ENCODE measurements at regions not wholly inside any gene's neighbourhood (a gene's known extent, or its start where the extent isn't known, plus 50 kb on each side); places are given as distances from the start of the nearest gene placed in this dataset.
A peak's percentile ranks its signal among the peaks of the same experiment; 100 is the strongest.

DNA sequence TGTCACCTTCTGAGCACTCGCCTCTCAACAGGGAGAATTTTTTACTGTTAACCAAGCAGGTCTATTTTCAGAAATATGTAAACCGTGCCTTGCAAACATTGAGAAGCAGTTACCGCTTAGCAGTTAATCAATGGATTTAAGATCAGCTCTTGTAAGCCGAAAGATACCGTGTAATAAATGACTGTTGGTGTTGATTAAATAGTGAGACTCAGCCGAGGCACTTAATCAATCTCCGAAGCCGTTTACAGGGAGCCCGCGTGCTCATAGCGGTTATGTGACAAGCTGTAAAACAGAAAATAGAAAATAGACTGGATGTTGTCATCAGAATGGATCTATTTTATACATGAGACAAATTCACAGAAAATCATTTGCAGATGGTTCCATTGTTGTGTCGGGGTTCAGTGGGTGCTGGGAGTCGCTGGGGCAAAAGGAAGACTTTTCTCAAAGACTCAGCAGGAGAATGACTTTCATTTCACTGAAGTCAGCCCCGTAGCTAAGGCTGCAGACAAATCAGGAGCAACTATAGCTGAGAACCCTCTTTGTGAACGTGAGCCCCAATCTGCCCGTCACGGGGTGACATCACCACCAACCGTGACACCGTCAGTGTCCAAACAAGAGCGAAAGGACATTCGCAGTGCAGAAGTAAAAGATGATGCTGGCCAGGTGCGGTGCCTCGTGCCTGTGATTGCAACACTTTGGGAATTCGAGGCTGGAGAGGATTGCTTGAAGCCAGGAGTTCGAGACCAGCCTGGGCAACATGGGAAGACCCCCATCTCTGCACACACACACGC, 275.3 kb downstream of the CRLF2 start:
- Mint-ChIP-seq H3K27me3 (peaks cover 20 to 27% (median 26%) of the 10 kb centered on the region in 3 donors), H3K36me3 (peaks cover 0 to 14% of the 10 kb centered on the region in 2 donors), H3K27ac (no peak overlapping the region)

DNA sequence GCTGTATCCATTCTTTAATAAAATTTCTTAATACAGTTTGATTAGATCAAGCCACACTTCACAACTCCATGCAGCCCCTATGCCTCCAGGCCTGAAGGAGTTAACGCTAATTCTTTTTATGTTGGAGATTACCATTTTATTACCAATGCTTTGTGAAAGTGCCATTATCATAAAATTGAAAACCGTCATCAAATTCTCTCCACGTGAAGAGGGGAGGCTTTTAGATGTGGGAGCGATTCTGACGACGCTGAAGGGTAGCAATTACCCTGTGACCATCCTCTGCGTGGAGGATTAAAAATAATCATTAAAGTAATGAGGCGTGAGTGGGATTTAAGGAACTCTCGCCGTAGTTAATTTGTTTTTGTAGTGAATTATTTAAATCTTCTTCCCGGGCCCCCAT, 278.8 kb downstream of the CRLF2 start:
- peaks cover 0 to 5% (median 0%) of the 10 kb centered on the region in 7 donors for H3K9me3 Mint-ChIP-seq

More for the DNA sequence above, 275.3 kb downstream of the CRLF2 start:
- ATAC-seq (ENCODE audit: low read depth in 2 of 2): no peak
- Mint-ChIP-seq H3K9me3 (no peaks in the 10 kb centered on the region), H3K4me3 (no peak overlapping the region), H3K4me1 (peaks cover 0 to 5% (median 2%) of the 10 kb centered on the region in 3 donors)
- DNase-seq: no peak

GRCh38 chrX:928606-929005, 283.8 kb downstream of the CRLF2 start:
- H3K27me3 Mint-ChIP-seq: peaks cover 0 to 7% (median 0%) of the 10 kb centered on the region in 3 donors
- ATAC-seq (ENCODE audit: low read depth in 2 of 2) (no peak), DNase-seq (no peak)
- no peak overlapping the region for H3K27ac Mint-ChIP-seq
- no peaks in the 10 kb centered on the region for H3K36me3 Mint-ChIP-seq
- no peak overlapping the region for H3K4me3 Mint-ChIP-seq
- H3K9me3 Mint-ChIP-seq: peaks cover 0 to 5% (median 0%) of the 10 kb centered on the region in 7 donors
- no peaks in the 10 kb centered on the region for H3K4me1 Mint-ChIP-seq

More for the DNA sequence above, 278.8 kb downstream of the CRLF2 start:
- no peaks in the 10 kb centered on the region for H3K36me3 Mint-ChIP-seq
- peaks cover 0 to 7% (median 0%) of the 10 kb centered on the region in 3 donors for H3K27me3 Mint-ChIP-seq
- H3K4me1 Mint-ChIP-seq: no peaks in the 10 kb centered on the region
- ATAC-seq (ENCODE audit: low read depth in 2 of 2): no peak
- no peak overlapping the region for H3K27ac Mint-ChIP-seq
- no peak overlapping the region for H3K4me3 Mint-ChIP-seq
- DNase-seq: no peak

- peaks cover 0 to 7% (median 0%) of the 10 kb centered on the region in 3 donors for H3K27me3 Mint-ChIP-seq
- ATAC-seq (ENCODE audit: low read depth in 2 of 2): no peak
- H3K36me3 Mint-ChIP-seq: no peaks in the 10 kb centered on the region
- no peak for DNase-seq
- no peak overlapping the region for H3K27ac Mint-ChIP-seq
- no peak overlapping the region for H3K4me3 Mint-ChIP-seq
- H3K4me1 Mint-ChIP-seq: no peaks in the 10 kb centered on the region
- H3K9me3 Mint-ChIP-seq: peaks cover 0 to 5% (median 0%) of the 10 kb centered on the region in 7 donors
Measured at GRCh38 chrX:926991-927390, 285.5 kb downstream of the CRLF2 start.

- no peak for DNase-seq
- ATAC-seq (ENCODE audit: low read depth in 2 of 2): no peak
- H3K27ac Mint-ChIP-seq: no peak overlapping the region
Measured at GRCh38 chrX:926070-926469, 286.4 kb downstream of the CRLF2 start.

DNA sequence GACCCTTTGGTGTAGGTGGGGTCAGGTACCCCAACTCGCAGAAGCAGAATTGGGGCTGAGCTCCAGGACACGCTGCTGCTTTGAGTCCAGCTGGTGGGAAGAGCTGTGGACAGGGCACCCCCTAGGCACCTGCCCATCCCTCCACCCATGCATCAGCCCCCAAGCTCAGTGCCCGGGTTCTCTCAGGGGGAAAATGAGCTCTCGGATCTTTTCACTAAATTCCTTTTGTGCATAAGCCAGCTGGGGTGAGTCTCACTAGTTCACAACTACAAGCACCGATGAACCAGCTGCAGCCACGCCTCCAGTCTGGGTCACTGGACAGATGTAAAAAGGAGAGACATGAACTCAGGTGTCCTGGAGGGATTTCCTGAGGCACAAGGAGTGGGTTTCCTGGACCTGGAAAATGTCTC, 286.8 kb downstream of the CRLF2 start:
- DNase-seq: no peak
- Mint-ChIP-seq H3K27ac (no peak overlapping the region), H3K9me3 (peaks cover 0 to 3% (median 0%) of the 10 kb centered on the region in 7 donors), H3K4me1 (no peaks in the 10 kb centered on the region), H3K4me3 (no peak overlapping the region), H3K27me3 (peaks cover 0 to 7% (median 0%) of the 10 kb centered on the region in 3 donors), H3K36me3 (no peaks in the 10 kb centered on the region)
- ATAC-seq (ENCODE audit: low read depth in 2 of 2): no peak

More at GRCh38 chrX:926070-926469, 286.4 kb downstream of the CRLF2 start:
- H3K36me3 Mint-ChIP-seq: no peaks in the 10 kb centered on the region
- H3K9me3 Mint-ChIP-seq: peaks cover 0 to 4% (median 0%) of the 10 kb centered on the region in 7 donors
- H3K27me3 Mint-ChIP-seq: peaks cover 0 to 7% (median 0%) of the 10 kb centered on the region in 3 donors
- no peaks in the 10 kb centered on the region for H3K4me1 Mint-ChIP-seq
- no peak overlapping the region for H3K4me3 Mint-ChIP-seq

DNA sequence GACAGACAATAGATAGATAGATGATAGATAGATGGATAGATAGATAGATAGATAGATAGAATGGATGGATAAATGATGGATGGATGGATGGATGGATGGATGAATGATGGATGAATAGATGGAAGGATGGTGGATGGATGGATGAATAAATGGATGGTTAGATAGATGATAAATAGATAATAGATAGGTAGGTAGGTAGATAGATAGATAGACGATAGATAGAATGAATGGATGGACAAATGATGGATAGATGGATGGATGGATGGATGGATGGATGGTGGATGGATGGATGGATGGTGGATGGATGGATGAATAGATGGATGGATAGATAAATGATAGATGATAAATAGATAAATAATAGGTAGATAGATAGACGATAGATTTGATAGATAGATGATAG, 287.4 kb downstream of the CRLF2 start:
- no peak overlapping the region for H3K27ac Mint-ChIP-seq
- H3K4me3 Mint-ChIP-seq: no peak overlapping the region
- no peaks in the 10 kb centered on the region for H3K36me3 Mint-ChIP-seq
- peaks cover 0 to 3% (median 0%) of the 10 kb centered on the region in 7 donors for H3K9me3 Mint-ChIP-seq
- peaks cover 0 to 7% (median 0%) of the 10 kb centered on the region in 3 donors for H3K27me3 Mint-ChIP-seq
- ATAC-seq (ENCODE audit: low read depth in 2 of 2) (no peak), DNase-seq (no peak)
- no peaks in the 10 kb centered on the region for H3K4me1 Mint-ChIP-seq

GRCh38 chrX:924017-924416, 288.4 kb downstream of the CRLF2 start:
- Mint-ChIP-seq H3K4me1 (no peaks in the 10 kb centered on the region), H3K27me3 (peaks cover 0 to 3% (median 0%) of the 10 kb centered on the region in 3 donors), H3K27ac (no peak overlapping the region), H3K4me3 (no peak overlapping the region), H3K9me3 (no peaks in the 10 kb centered on the region), H3K36me3 (no peaks in the 10 kb centered on the region)
- DNase-seq: no peak
- ATAC-seq (ENCODE audit: low read depth in 2 of 2): no peak

GRCh38 chrX:920234-920799, 289.7 kb downstream of the SHOX start:
- H3K9me3 Mint-ChIP-seq: no peaks in the 10 kb centered on the region
- H3K27me3 Mint-ChIP-seq: no peaks in the 10 kb centered on the region
- no peaks in the 10 kb centered on the region for H3K36me3 Mint-ChIP-seq
- H3K4me3 Mint-ChIP-seq: no peak overlapping the region
- no peaks in the 10 kb centered on the region for H3K4me1 Mint-ChIP-seq
- no peak for DNase-seq
- no peak for ATAC-seq (ENCODE audit: low read depth in 2 of 2)
- peak overlapping the region in 1 of 6 donors; percentile 39 for H3K27ac Mint-ChIP-seq

DNA sequence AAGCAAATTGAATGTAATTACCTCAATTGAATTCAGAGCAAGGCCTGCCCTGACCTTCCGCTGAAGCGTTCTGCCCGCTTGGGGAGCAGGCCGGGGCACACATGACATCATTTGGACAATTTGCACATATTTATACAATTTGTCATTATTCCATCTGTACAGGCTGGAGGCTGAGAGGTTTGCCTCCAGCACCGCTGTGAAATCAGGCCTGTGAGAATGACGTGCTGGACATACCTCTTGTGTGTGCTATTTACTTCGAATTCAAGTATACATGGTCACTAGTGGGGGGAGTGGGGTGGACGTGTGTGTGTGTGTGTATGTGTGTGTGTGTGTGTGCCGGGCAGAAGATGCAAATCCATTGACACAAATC, 285.6 kb downstream of the SHOX start:
- no peaks in the 10 kb centered on the region for H3K9me3 Mint-ChIP-seq
- H3K4me3 Mint-ChIP-seq: no peak overlapping the region
- no peak overlapping the region for H3K27ac Mint-ChIP-seq
- no peaks in the 10 kb centered on the region for H3K4me1 Mint-ChIP-seq
- peaks cover 0 to 8% (median 4%) of the 10 kb centered on the region in 3 donors for H3K27me3 Mint-ChIP-seq
- H3K36me3 Mint-ChIP-seq: no peaks in the 10 kb centered on the region
- ATAC-seq (ENCODE audit: low read depth in 2 of 2) (no peak), DNase-seq (no peak)

- Mint-ChIP-seq H3K4me3 (no peak overlapping the region), H3K4me1 (no peaks in the 10 kb centered on the region), H3K27ac (peak overlapping the region in 1 of 6 donors; percentile 17), H3K9me3 (no peaks in the 10 kb centered on the region), H3K36me3 (no peaks in the 10 kb centered on the region), H3K27me3 (peaks cover 0 to 8% (median 4%) of the 10 kb centered on the region in 3 donors)
- ATAC-seq (ENCODE audit: low read depth in 2 of 2): peak in 1 of 2 donors; percentile 46
- peak; percentile 2 for DNase-seq
Measured at GRCh38 chrX:915427-916229, 285.0 kb downstream of the SHOX start.

DNA sequence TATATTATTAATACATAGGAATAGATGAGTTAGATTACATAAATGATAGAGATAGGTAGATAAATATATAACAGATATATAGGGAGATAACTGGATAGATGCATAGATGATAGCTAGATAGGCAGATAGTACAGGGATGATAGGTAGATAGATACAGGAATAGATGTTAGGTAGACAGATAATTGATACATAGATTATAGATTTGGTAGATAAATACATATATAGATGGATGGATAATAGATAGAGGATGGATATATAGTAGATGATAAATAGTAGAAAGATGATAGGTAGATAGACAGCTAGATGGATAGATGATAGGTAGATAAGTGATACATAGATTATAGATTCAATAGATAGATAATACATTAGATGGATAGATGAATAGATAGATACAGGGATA, 283.6 kb downstream of the SHOX start:
- no peak overlapping the region for H3K4me3 Mint-ChIP-seq
- peaks cover 0 to 8% (median 8%) of the 10 kb centered on the region in 3 donors for H3K27me3 Mint-ChIP-seq
- no peaks in the 10 kb centered on the region for H3K4me1 Mint-ChIP-seq
- H3K36me3 Mint-ChIP-seq: no peaks in the 10 kb centered on the region
- H3K9me3 Mint-ChIP-seq: peaks cover 0 to 4% (median 0%) of the 10 kb centered on the region in 7 donors
- ATAC-seq (ENCODE audit: low read depth in 2 of 2) (no peak), DNase-seq (no peak)
- no peak overlapping the region for H3K27ac Mint-ChIP-seq

DNA sequence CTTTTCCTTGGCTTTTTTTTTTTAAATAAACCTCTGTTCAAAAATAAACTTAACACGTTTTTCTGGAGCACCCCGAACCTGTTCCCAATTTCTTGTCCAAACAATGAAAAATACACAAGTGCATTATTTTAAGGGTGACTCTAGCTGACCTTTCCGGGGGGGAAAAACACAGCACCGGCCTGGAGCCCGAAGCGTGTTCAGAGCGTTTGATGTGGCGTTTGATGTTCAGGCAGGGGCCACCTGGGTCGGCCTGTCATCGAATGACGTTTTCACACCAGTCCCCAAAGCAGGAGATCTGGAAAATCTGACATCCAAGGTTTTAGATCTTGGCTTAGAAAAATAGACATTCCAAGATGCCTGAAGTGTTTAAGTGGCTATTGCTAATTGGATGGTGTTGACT, 282.1 kb downstream of the SHOX start:
- Mint-ChIP-seq H3K27me3 (peaks cover 0 to 8% (median 8%) of the 10 kb centered on the region in 3 donors), H3K4me1 (no peaks in the 10 kb centered on the region), H3K9me3 (peaks cover 0 to 4% (median 0%) of the 10 kb centered on the region in 7 donors), H3K4me3 (no peak overlapping the region), H3K36me3 (no peaks in the 10 kb centered on the region), H3K27ac (no peak overlapping the region)
- ATAC-seq (ENCODE audit: low read depth in 2 of 2): no peak
- no peak for DNase-seq

All from naive B cell (primary cell).